ENCODE measurements at regions not wholly inside any gene's neighbourhood (a gene's known extent, or its start where the extent isn't known, plus 50 kb on each side); places are given as distances from the start of the nearest gene placed in this dataset.

- TF ChIP-seq POLR2A (IDR thresholded peaks at IDR 0.05; ENCODE audit: low read length) (no peak), GATA1 (IDR thresholded peaks at IDR 0.05; ENCODE audit: low read depth, low read length) (no peak)
Measured at GRCh38 chr5:145222622-145223021, 612.5 kb downstream of the PRELID2 start.
